ENCODE measurements at regions not wholly inside any gene's neighbourhood (a gene's known extent, or its start where the extent isn't known, plus 50 kb on each side); places are given as distances from the start of the nearest gene placed in this dataset.
"Not testable (repeated sequence)": the region's sequence is repeated elsewhere in the genome, so short reads cannot be mapped to it uniquely, and the experiment has no call there.

GRCh38 chr14:51447411-51447810 is 204.3 kb upstream of the FRMD6 start:
- no peak for DNase-seq

GRCh38 chr14:51448831-51449670 is 202.7 kb upstream of the FRMD6 start:
- no peak for DNase-seq

- DNase-seq = no peak
These were observed 202.0 kb upstream of the FRMD6 start for GRCh38 chr14:51449681-51450080.

- no peak for DNase-seq
These were observed 200.1 kb upstream of the FRMD6 start for GRCh38 chr14:51451561-51451960.

- DNase-seq = peak; percentile 27
These were observed 197.8 kb upstream of the FRMD6 start for GRCh38 chr14:51453869-51454268.

GRCh38 chr14:51454351-51454750 is 197.4 kb upstream of the FRMD6 start:
- DNase-seq = no peak

- no peak for DNase-seq
These were observed 196.5 kb upstream of the FRMD6 start for GRCh38 chr14:51455041-51455835.

GRCh38 chr14:51457843-51458562 is 193.7 kb upstream of the FRMD6 start:
- DNase-seq = no peak

GRCh38 chr14:51458563-51458955 is 193.2 kb upstream of the FRMD6 start:
- no peak for DNase-seq

GRCh38 chr14:51460011-51460410 is 191.7 kb upstream of the FRMD6 start:
- DNase-seq = no peak

- no peak for DNase-seq
These were observed 189.5 kb upstream of the FRMD6 start for GRCh38 chr14:51462182-51462581.

GRCh38 chr14:51462706-51463105 is 189.0 kb upstream of the FRMD6 start:
- no peak for DNase-seq

GRCh38 chr14:51463461-51463860 is 188.2 kb upstream of the FRMD6 start:
- no peak for DNase-seq

- no peak for DNase-seq
These were observed 187.3 kb upstream of the FRMD6 start for GRCh38 chr14:51464411-51464810.

GRCh38 chr14:51465486-51465885 is 186.2 kb upstream of the FRMD6 start:
- DNase-seq = no peak

GRCh38 chr14:51467392-51467791 is 184.3 kb upstream of the FRMD6 start:
- DNase-seq = not testable (repeated sequence)

GRCh38 chr14:51468523-51468922 is 183.2 kb upstream of the FRMD6 start:
- DNase-seq = no peak

- DNase-seq = no peak
These were observed 178.8 kb upstream of the FRMD6 start for GRCh38 chr14:51472881-51473280.

GRCh38 chr14:51473351-51473750 is 178.4 kb upstream of the FRMD6 start:
- DNase-seq = no peak

GRCh38 chr14:51473808-51474565 is 177.7 kb upstream of the FRMD6 start:
- no peak for DNase-seq

- no peak for DNase-seq
These were observed 176.9 kb upstream of the FRMD6 start for GRCh38 chr14:51474854-51475253.

GRCh38 chr14:51478175-51478621 is 173.5 kb upstream of the FRMD6 start:
- no peak for DNase-seq

All from T1000 (cell line).